H1 (cell line): ENCODE measurements at regions not wholly inside any gene's neighbourhood (a gene's known extent, or its start where the extent isn't known, plus 50 kb on each side); places are given as distances from the start of the nearest gene placed in this dataset.

ENCODE experiments used
- CTCF ChIA-PET: fragments of 300-600 bp; sonication (Branson Sonifier 250); formaldehyde crosslinking; loops from one replicate; lab custom pipeline; 2021; ENCODE audit not compliant: partially characterized antibody; lab: Charles Lee
- POLR2A ChIA-PET: fragments of 300-600 bp; sonication (Branson Sonifier 250); formaldehyde crosslinking; loops from one replicate; lab custom pipeline; 2021; ENCODE audit warnings: inconsistent platforms; ENCODE audit not compliant: partially characterized antibody; lab: Charles Lee
- DNase-seq, 2 experiments: peaks; one replicate each; pipeline versions ENCODE4 v3.0.0 to v3.0.0-alpha.2; 2010 to 2022; ENCODE audit warnings: low spot score in 2 of 2, low read depth in 1 of 2, mixed read lengths in 1 of 2
- FAIRE-seq: peaks from 2 replicates; lab custom pipeline; 2011; peaks lifted over from hg19 to GRCh38; lab: Jason Lieb, UNC
- H2AFZ ChIP-seq: 2 replicates; pipeline ENCODE4 v1.8.1; 2012; ENCODE audit warnings: low read length, inconsistent platforms
- H2AK5ac ChIP-seq: 2 replicates; pipeline ENCODE4 v1.6.1; 2013; ENCODE audit warnings: low read depth, low read length
- H2BK120ac ChIP-seq: replicated peaks from 2 replicates; pipeline ENCODE3; 2013; ENCODE audit warnings: low read depth, low read length, inconsistent platforms
- H2BK12ac ChIP-seq: 2 replicates; pipeline ENCODE4 v1.6.1; 2013; ENCODE audit warnings: low read depth, low read length
- H2BK15ac ChIP-seq: 2 replicates; pipeline ENCODE4 v1.6.1; 2013; ENCODE audit warnings: low read length
- H2BK20ac ChIP-seq: 2 replicates; pipeline ENCODE4 v1.6.1; 2013; ENCODE audit warnings: low read length
- H2BK5ac ChIP-seq: 2 replicates; pipeline ENCODE4 v1.6.1; 2013; ENCODE audit warnings: low read depth, low read length
- H3K14ac ChIP-seq: 2 replicates; pipeline ENCODE4 v1.6.1; 2013; ENCODE audit warnings: inconsistent platforms; ENCODE audit not compliant: insufficient read length
- H3K18ac ChIP-seq: 2 replicates; pipeline ENCODE4 v1.6.1; 2013; ENCODE audit warnings: low read length; ENCODE audit errors: extremely low read depth
- H3K23ac ChIP-seq: 2 replicates; pipeline ENCODE4 v1.6.1; 2013; ENCODE audit warnings: inconsistent platforms; ENCODE audit not compliant: insufficient read length
- H3K23me2 ChIP-seq: 2 replicates; pipeline ENCODE4 v1.6.1; 2013; ENCODE audit warnings: low read depth, low read length
- H3K27ac ChIP-seq: 2 replicates; pipeline ENCODE4 v1.6.1; 2011; ENCODE audit warnings: low read depth, low read length, inconsistent platforms
- H3K27me3 ChIP-seq, 4 experiments: replicated peaks in 1 of 4; 1 replicate in 1 of 4; 2 replicates in 3 of 4; pipeline versions ENCODE4 v1.6.1 to v1.8.1; 2011 to 2013; ENCODE audit warnings: low read length in 3 of 4, mild to moderate bottlenecking in 3 of 4, inconsistent platforms in 2 of 4, mixed read lengths in 2 of 4, moderate library complexity in 1 of 4; ENCODE audit not compliant: control insufficient read depth in 3 of 4, insufficient read depth in 3 of 4; ENCODE audit errors: extremely low read depth in 1 of 4
- H3K36me3 ChIP-seq, 4 experiments: 2 replicates each; pipeline versions ENCODE4 v1.6.1 to v1.8.1; 2011 to 2013; ENCODE audit warnings: mild to moderate bottlenecking in 4 of 4, low read length in 3 of 4, moderate library complexity in 2 of 4, control low read depth in 1 of 4, inconsistent platforms in 1 of 4; ENCODE audit not compliant: insufficient read depth in 4 of 4, control insufficient read depth in 2 of 4
- H3K4ac ChIP-seq: replicated peaks from 2 replicates; pipeline ENCODE3; 2013; ENCODE audit warnings: low read length, low read depth, mixed read lengths, inconsistent platforms; ENCODE audit not compliant: insufficient read length
- H3K4me1 ChIP-seq, 4 experiments: replicated peaks in 1 of 4; 1 replicate in 1 of 4; 2 replicates in 3 of 4; pipeline versions ENCODE4 v1.6.1 to v1.8.1; 2011 to 2013; ENCODE audit warnings: low read length in 3 of 4, inconsistent platforms in 2 of 4, mixed read lengths in 1 of 4; ENCODE audit not compliant: insufficient read depth in 4 of 4, control insufficient read depth in 3 of 4
- H3K4me2 ChIP-seq, 2 experiments: 2 replicates each; pipeline versions ENCODE4 v1.6.1 to v1.8.1; 2011 to 2013; ENCODE audit warnings: low read depth in 2 of 2, low read length in 2 of 2, control low read depth in 1 of 2, inconsistent platforms in 1 of 2, mild to moderate bottlenecking in 1 of 2; ENCODE audit not compliant: insufficient read depth in 1 of 2
- H3K4me3 ChIP-seq, 4 experiments: fragments of 200-600, 300-600 bp in 1 of 4; sonication (generic), shearing (Covaris generic), sonication (Bioruptor Twin) in 1 of 4; 2 replicates each; pipeline versions ENCODE4 v1.5.1 to v1.8.1; 2011 to 2016; ENCODE audit warnings: low read length in 4 of 4, low read depth in 3 of 4, control low read depth in 2 of 4, inconsistent platforms in 2 of 4, mild to moderate bottlenecking in 2 of 4, mixed read lengths in 1 of 4, moderate library complexity in 1 of 4; ENCODE audit not compliant: insufficient read depth in 2 of 4; ENCODE audit errors: extremely low read depth in 1 of 4
- H3K56ac ChIP-seq: replicated peaks from 2 replicates; pipeline ENCODE3; 2013; ENCODE audit warnings: low read depth, mild to moderate bottlenecking, mixed read lengths, low read length, inconsistent platforms; ENCODE audit not compliant: insufficient read length
- H3K79me1 ChIP-seq: 2 replicates; pipeline ENCODE4 v1.6.1; 2013; ENCODE audit warnings: low read depth, low read length, control low read depth
- H3K79me2 ChIP-seq, 2 experiments: 2 replicates each; pipeline versions ENCODE4 v1.6.1 to v1.8.1; 2012 to 2013; ENCODE audit warnings: low read length in 2 of 2, mild to moderate bottlenecking in 2 of 2, inconsistent platforms in 1 of 2; ENCODE audit not compliant: insufficient read depth in 2 of 2, control insufficient read depth in 1 of 2
- H3K9ac ChIP-seq, 4 experiments: replicated peaks in 1 of 4; 1 replicate in 1 of 4; 2 replicates in 3 of 4; pipeline versions ENCODE4 v1.6.1 to v1.8.1; 2011 to 2013; ENCODE audit warnings: low read depth in 3 of 4, low read length in 3 of 4, control low read depth in 2 of 4, mild to moderate bottlenecking in 2 of 4, moderate library complexity in 2 of 4, inconsistent platforms in 1 of 4; ENCODE audit errors: extremely low read depth in 1 of 4
- H3K9me3 ChIP-seq, 2 experiments: 2 replicates each; pipeline versions ENCODE4 v1.6.1 to v1.8.1; 2012 to 2013; ENCODE audit warnings: mild to moderate bottlenecking in 2 of 2, moderate library complexity in 2 of 2, control low read depth in 1 of 2, inconsistent platforms in 1 of 2, low read depth in 1 of 2, low read length in 1 of 2, mixed read lengths in 1 of 2; ENCODE audit not compliant: insufficient read depth in 2 of 2
- H4K20me1 ChIP-seq, 2 experiments: replicated peaks in 1 of 2; 2 replicates each; pipeline versions ENCODE3 to v1.8.1; 2011 to 2013; ENCODE audit warnings: inconsistent platforms in 2 of 2, low read length in 2 of 2, mild to moderate bottlenecking in 1 of 2; ENCODE audit not compliant: insufficient read depth in 2 of 2, control insufficient read depth in 1 of 2
- H4K5ac ChIP-seq: 2 replicates; pipeline ENCODE4 v1.6.1; 2013; ENCODE audit warnings: low read length, low read depth, mixed read lengths, inconsistent platforms; ENCODE audit not compliant: insufficient read length
- H4K8ac ChIP-seq: 2 replicates; pipeline ENCODE4 v1.8.0; 2013; ENCODE audit warnings: mild to moderate bottlenecking, moderate library complexity, low read length, inconsistent platforms; ENCODE audit not compliant: insufficient read depth; ENCODE audit errors: extremely low read depth
- H4K91ac ChIP-seq: replicated peaks from 2 replicates; pipeline ENCODE3; 2013; ENCODE audit warnings: low read length, mixed read lengths, inconsistent platforms; ENCODE audit not compliant: insufficient read length
- CTCF ChIP-seq, 3 experiments: IDR thresholded peaks; 1 replicate in 2 of 3; 2 replicates in 1 of 3; pipeline versions ENCODE4 v1.5.1 to v1.6.1; 2011; ENCODE audit warnings: low read length in 3 of 3, mild to moderate bottlenecking in 3 of 3, inconsistent platforms in 2 of 3, low read depth in 1 of 3, moderate library complexity in 1 of 3; ENCODE audit not compliant: insufficient read depth in 1 of 3; ENCODE audit errors: control extremely low read depth in 1 of 3
- FOSL1 ChIP-seq: IDR thresholded peaks from 2 replicates; pipeline ENCODE4 v1.6.1; 2011; ENCODE audit warnings: mild to moderate bottlenecking, low read depth, low read length, moderate library complexity; ENCODE audit not compliant: insufficient read depth
- HDAC6 ChIP-seq: IDR thresholded peaks from one replicate; pipeline ENCODE4 v1.7.1; 2012; ENCODE audit warnings: low read depth, mild to moderate bottlenecking, inconsistent platforms, low read length, moderate library complexity
- KDM1A ChIP-seq: fragments of 200-600, 300-600 bp; sonication (generic); IDR thresholded peaks from 2 replicates; pipeline ENCODE4 v1.7.1; 2016; ENCODE audit warnings: mild to moderate bottlenecking, low read length, borderline replicate concordance
- SIX5 ChIP-seq: IDR thresholded peaks from 2 replicates; pipeline ENCODE4 v1.6.1; 2011; ENCODE audit warnings: mild to moderate bottlenecking, low read depth, low read length
- SUZ12 ChIP-seq: fragments of 200-600 bp; sonication (generic); IDR thresholded peaks from 2 replicates; pipeline ENCODE4 v1.6.1; 2012; ENCODE audit warnings: mild to moderate bottlenecking, inconsistent platforms, low read length, moderate library complexity, mixed read lengths
- TBP ChIP-seq: IDR thresholded peaks from 2 replicates; pipeline ENCODE4 v1.6.1; 2011; ENCODE audit warnings: low read depth, low read length, improper control_type of control experiment
- USF2 ChIP-seq: IDR thresholded peaks from 2 replicates; pipeline ENCODE4 v1.6.1; 2011; ENCODE audit warnings: low read length, improper control_type of control experiment
- WGBS, 2 experiments: shearing (Covaris generic) in 1 of 2; methylation state at CpG; one replicate each; pipeline versions ENCODE4 v1.1.6 to v1.1.7; 2013 to 2015; ENCODE audit warnings: low lambda C conversion rate in 2 of 2, mixed read lengths in 2 of 2, inconsistent platforms in 1 of 2, low coverage in 1 of 2, missing lambda C conversion rate in 1 of 2; ENCODE audit not compliant: insufficient replicate concordance in 2 of 2, insufficient coverage in 1 of 2, insufficient read length in 1 of 2; ENCODE audit errors: extremely low coverage in 1 of 2, missing lambda C conversion rate in 1 of 2; 5-methylcytosine and 5-hydroxymethylcytosine counted together
- TF ChIP-seq, protein P1 (sequence below): IDR thresholded peaks from 2 replicates; pipeline ENCODE4 v1.6.1; 2012; ENCODE audit warnings: inconsistent platforms

GRCh38 chrX:14389682-14390081 is 139.7 kb upstream of the GLRA2 start:
- H2BK12ac ChIP-seq: no peak overlapping the region
- no peak overlapping the region for H3K9ac ChIP-seq
- no peak overlapping the region for H2BK20ac ChIP-seq
- H3K14ac ChIP-seq: no peak overlapping the region
- no peak overlapping the region for H3K56ac ChIP-seq
- TF ChIP-seq SIX5 (no peak), CTCF (IDR thresholded peaks at IDR 0.05; ENCODE audit: control extremely low read depth in 1 of 3, insufficient read depth in 1 of 3, low read depth in 1 of 3, low read length in 3 of 3) (no peak), SUZ12 (no peak), HDAC6 (no peak), TBP (no peak), FOSL1 (no peak), USF2 (no peak), KDM1A (no peak)
- TF ChIP-seq, protein P1, sequence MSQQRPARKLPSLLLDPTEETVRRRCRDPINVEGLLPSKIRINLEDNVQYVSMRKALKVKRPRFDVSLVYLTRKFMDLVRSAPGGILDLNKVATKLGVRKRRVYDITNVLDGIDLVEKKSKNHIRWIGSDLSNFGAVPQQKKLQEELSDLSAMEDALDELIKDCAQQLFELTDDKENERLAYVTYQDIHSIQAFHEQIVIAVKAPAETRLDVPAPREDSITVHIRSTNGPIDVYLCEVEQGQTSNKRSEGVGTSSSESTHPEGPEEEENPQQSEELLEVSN: no peak
- no peaks in the 10 kb centered on the region for H3K79me1 ChIP-seq
- FAIRE-seq: no peak
- H3K18ac ChIP-seq: no peak overlapping the region
- no peak overlapping the region for H4K91ac ChIP-seq
- H3K27ac ChIP-seq: no peak overlapping the region
- no peak overlapping the region for H3K4ac ChIP-seq
- H3K4me3 ChIP-seq: no peak overlapping the region
- no peaks in the 10 kb centered on the region for H4K20me1 ChIP-seq
- no peaks in the 10 kb centered on the region for H3K36me3 ChIP-seq
- ChIA-PET POLR2A (no interaction called here), CTCF (no interaction called here)
- no peak overlapping the region for H2BK15ac ChIP-seq
- no peak overlapping the region for H4K5ac ChIP-seq
- WGBS, 2 experiments: 98% methylated on average over 4 of the region's 4 CpGs; no CpG with 5 or more reads in 1 of the 2 experiments
- H3K9me3 ChIP-seq: no peaks in the 10 kb centered on the region
- DNase-seq: no peak
- H3K27me3 ChIP-seq: no peaks in the 10 kb centered on the region
- H3K4me1 ChIP-seq: no peaks in the 10 kb centered on the region
- no peaks in the 10 kb centered on the region for H3K23me2 ChIP-seq
- H2BK120ac ChIP-seq: no peak overlapping the region
- no peak overlapping the region for H3K23ac ChIP-seq
- no peaks in the 10 kb centered on the region for H3K79me2 ChIP-seq
- H2AFZ ChIP-seq: no peak overlapping the region
- no peak overlapping the region for H3K4me2 ChIP-seq
- H4K8ac ChIP-seq: no peak overlapping the region
- no peak overlapping the region for H2BK5ac ChIP-seq
- no peak overlapping the region for H2AK5ac ChIP-seq
